GM12892 (cell line): ENCODE measurements at regions not wholly inside any gene's neighbourhood (a gene's known extent, or its start where the extent isn't known, plus 50 kb on each side); places are given as distances from the start of the nearest gene placed in this dataset.

Experiments
- POLR2A ChIP-seq: IDR thresholded peaks from 2 replicates; pipeline ENCODE4 v1.6.1; 2011; ENCODE audit warnings: low read depth, low read length, control low read depth
- POLR2AphosphoS5 ChIP-seq: IDR thresholded peaks from 2 replicates; pipeline ENCODE4 v1.6.1; 2011; ENCODE audit warnings: low read depth, low read length, control low read depth
- TAF1 ChIP-seq: IDR thresholded peaks from 2 replicates; pipeline ENCODE4 v1.6.1; 2011; ENCODE audit warnings: low read depth, mild to moderate bottlenecking, control low read depth, low read length, borderline replicate concordance

DNA sequence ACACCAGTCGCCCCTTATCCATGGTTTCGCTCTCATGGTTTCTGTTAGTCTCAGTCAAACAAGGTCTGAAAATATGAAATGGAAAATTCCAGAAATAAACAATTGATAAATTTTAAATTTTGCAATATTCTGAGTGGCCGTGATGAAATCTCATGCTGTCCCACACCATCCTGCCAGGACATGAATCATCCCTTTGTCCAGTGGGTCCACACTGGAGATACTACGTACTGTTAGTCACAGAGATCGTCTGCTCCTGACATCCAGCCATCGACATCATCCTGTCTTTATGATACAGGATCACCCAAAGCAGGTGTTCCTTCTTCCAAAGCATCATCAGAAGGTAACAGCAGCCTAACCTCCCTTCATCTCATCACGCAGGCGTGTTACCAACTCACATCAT, 76.5 kb upstream of the MSX1 start:
- no peak for TF ChIP-seq POLR2AphosphoS5
- TF ChIP-seq POLR2A, result no peak
- no peak for TF ChIP-seq TAF1
